ENCODE measurements at regions not wholly inside any gene's neighbourhood (a gene's known extent, or its start where the extent isn't known, plus 50 kb on each side); places are given as distances from the start of the nearest gene placed in this dataset.

- H3K4me3 ChIP-seq (ENCODE audit: low read depth, poor library complexity, severe bottlenecking), result no peak overlapping the region
- TF ChIP-seq POLR2A (IDR thresholded peaks at IDR 0.05), result no peak
- TF ChIP-seq CTCF (IDR thresholded peaks at IDR 0.05), result no peak
- no peak for DNase-seq (ENCODE audit: low spot score in 2 of 2)
- 86 to 92% methylated on average over 5 of the region's 5 CpGs for WGBS, 2 donors
- intact Hi-C loops (cut with DNase I; ENCODE audit: low total_unique reads), result no loop called here
Observed at GRCh38 chr17:73724341-73724740, 80.1 kb upstream of the SDK2 start.

GRCh38 chr17:73724990-73725389 lies 80.7 kb upstream of the SDK2 start:
- no peak overlapping the region for H3K4me3 ChIP-seq (ENCODE audit: low read depth, poor library complexity, severe bottlenecking)
- TF ChIP-seq CTCF (IDR thresholded peaks at IDR 0.05), result no peak
- TF ChIP-seq POLR2A (IDR thresholded peaks at IDR 0.05), result no peak
- intact Hi-C loops (cut with DNase I; ENCODE audit: low total_unique reads), result no loop called here
- no peak for DNase-seq (ENCODE audit: low spot score in 2 of 2)
- 87 to 93% methylated on average over 4 of the region's 4 CpGs for whole genome bisulfite sequencing, 2 donors

- intact Hi-C loops (cut with DNase I; ENCODE audit: low total_unique reads), result no loop called here
- H3K4me3 ChIP-seq (ENCODE audit: low read depth, poor library complexity, severe bottlenecking), result no peak overlapping the region
- TF ChIP-seq CTCF (IDR thresholded peaks at IDR 0.05) (no peak), POLR2A (IDR thresholded peaks at IDR 0.05) (no peak)
- 67 to 83% methylated on average over 9 to 11 of the region's 12 CpGs for WGBS, 2 donors
- no peak for DNase-seq (ENCODE audit: low spot score in 2 of 2)
Observed at GRCh38 chr17:73725794-73726515, 81.7 kb upstream of the SDK2 start.

GRCh38 chr17:73727941-73728340 lies 83.7 kb upstream of the SDK2 start:
- intact Hi-C loops (cut with DNase I; ENCODE audit: low total_unique reads), result no loop called here
- no peak for DNase-seq (ENCODE audit: low spot score in 2 of 2)
- 80 to 85% methylated on average over 8 of the region's 8 CpGs for WGBS, 2 donors
- H3K4me3 ChIP-seq (ENCODE audit: low read depth, poor library complexity, severe bottlenecking), result no peak overlapping the region
- TF ChIP-seq CTCF (IDR thresholded peaks at IDR 0.05) (no peak), POLR2A (IDR thresholded peaks at IDR 0.05) (no peak)

- TF ChIP-seq CTCF (IDR thresholded peaks at IDR 0.05) (no peak), POLR2A (IDR thresholded peaks at IDR 0.05) (no peak)
- DNase-seq (ENCODE audit: low spot score in 2 of 2), result no peak
- intact Hi-C loops (cut with DNase I; ENCODE audit: low total_unique reads), result no loop called here
- WGBS, 2 donors, result 87 to 89% methylated on average over 6 of the region's 6 CpGs
- H3K4me3 ChIP-seq (ENCODE audit: low read depth, poor library complexity, severe bottlenecking), result no peak overlapping the region
Observed at GRCh38 chr17:73729101-73729500, 84.9 kb upstream of the SDK2 start.

GRCh38 chr17:73731733-73732132 lies 87.5 kb upstream of the SDK2 start:
- intact Hi-C loops (cut with DNase I; ENCODE audit: low total_unique reads), result no loop called here
- no peak for TF ChIP-seq POLR2A (IDR thresholded peaks at IDR 0.05)
- TF ChIP-seq CTCF (IDR thresholded peaks at IDR 0.05), result no peak
- DNase-seq (ENCODE audit: low spot score in 2 of 2), result no peak
- whole genome bisulfite sequencing, 2 donors, result 50 to 54% methylated on average over 10 of the region's 10 CpGs
- H3K4me3 ChIP-seq (ENCODE audit: low read depth, poor library complexity, severe bottlenecking), result no peak overlapping the region

Data from lower leg skin (tissue), 4 donors.